SK-N-SH (cell line): ENCODE measurements at regions not wholly inside any gene's neighbourhood (a gene's known extent, or its start where the extent isn't known, plus 50 kb on each side); places are given as distances from the start of the nearest gene placed in this dataset.

Experiments
- CTCF ChIA-PET: fragments of 300-600, 350-600 bp; formaldehyde crosslinking; extraction: SDS; loops from one replicate; lab custom pipeline; 2021; lab: Yijun Ruan, JAX
- POLR2A ChIA-PET: fragments of 350-600 bp; sonication (Branson Sonifier 250); formaldehyde crosslinking; extraction: SDS; loops from one replicate; lab custom pipeline; 2020; ENCODE audit warnings: antibody characterized with exemption, inconsistent platforms; lab: Yijun Ruan, JAX
- DNase-seq: peaks from one replicate; pipeline ENCODE4 v3.0.0; 2012
- H2AFZ ChIP-seq: fragments of 200-600 bp; sonication (generic); 2 replicates; pipeline ENCODE4 v1.8.1; 2016; ENCODE audit warnings: antibody characterized with exemption, mild to moderate bottlenecking, low read depth
- H3F3A ChIP-seq: fragments of 200-600 bp; sonication (generic); replicated peaks from 2 replicates; pipeline ENCODE3; 2016; ENCODE audit warnings: antibody characterized with exemption, mild to moderate bottlenecking; ENCODE audit not compliant: insufficient read depth
- H3K27ac ChIP-seq, 2 experiments: fragments of 200-500 bp in 1 of 2; fragments of 200-600 bp in 1 of 2; sonication (Bioruptor generic) in 1 of 2; sonication (generic), shearing (Covaris generic) in 1 of 2; 2 replicates each; pipeline versions ENCODE4 v1.5.1 to v1.6.1; 2014 to 2016; ENCODE audit warnings: low read depth in 2 of 2, inconsistent platforms in 1 of 2, low read length in 1 of 2, mild to moderate bottlenecking in 1 of 2, mixed read lengths in 1 of 2
- H3K27me3 ChIP-seq: fragments of 200-600 bp; sonication (generic), shearing (Covaris generic); 2 replicates; pipeline ENCODE4 v1.6.1; 2016; ENCODE audit warnings: mixed run types; ENCODE audit not compliant: insufficient read depth
- H3K36me3 ChIP-seq, 2 experiments: fragments of 200-500 bp in 1 of 2; fragments of 200-600 bp in 1 of 2; sonication (Bioruptor generic) in 1 of 2; sonication (generic) in 1 of 2; replicated peaks in 1 of 2; 2 replicates each; pipeline versions ENCODE3 to v1.5.1; 2014 to 2016; ENCODE audit warnings: low read length in 1 of 2, mild to moderate bottlenecking in 1 of 2; ENCODE audit not compliant: insufficient read depth in 2 of 2, control insufficient read depth in 1 of 2
- H3K4me1 ChIP-seq, 2 experiments: fragments of 200-500 bp in 1 of 2; fragments of 200-600 bp in 1 of 2; sonication (Bioruptor generic) in 1 of 2; sonication (generic), shearing (Covaris generic) in 1 of 2; 2 replicates each; pipeline versions ENCODE4 v1.5.1 to v1.6.1; 2014 to 2016; ENCODE audit warnings: low read depth in 1 of 2, low read length in 1 of 2, mixed run types in 1 of 2; ENCODE audit not compliant: insufficient read depth in 2 of 2, control insufficient read depth in 1 of 2
- H3K4me2 ChIP-seq: fragments of 200-600 bp; sonication (generic), shearing (Covaris generic); 2 replicates; pipeline ENCODE4 v1.6.1; 2017; ENCODE audit warnings: mixed run types
- H3K4me3 ChIP-seq, 2 experiments: fragments of 200-500 bp in 1 of 2; fragments of 200-600 bp in 1 of 2; sonication (Bioruptor generic) in 1 of 2; sonication (generic), shearing (Covaris generic) in 1 of 2; 2 replicates each; pipeline versions ENCODE4 v1.5.1 to v1.8.1; 2014 to 2016; ENCODE audit warnings: low read depth in 2 of 2, inconsistent platforms in 1 of 2, low read length in 1 of 2, mild to moderate bottlenecking in 1 of 2, mixed read lengths in 1 of 2, moderate library complexity in 1 of 2
- H3K79me2 ChIP-seq: fragments of 200-600 bp; sonication (generic); 2 replicates; pipeline ENCODE4 v1.8.1; 2017; ENCODE audit warnings: mild to moderate bottlenecking; ENCODE audit not compliant: insufficient read depth
- H3K9ac ChIP-seq: fragments of 200-600 bp; sonication (generic); 2 replicates; pipeline ENCODE4 v1.6.1; 2017; ENCODE audit warnings: mixed run types
- H3K9me2 ChIP-seq: fragments of 200-600 bp; sonication (generic); 2 replicates; pipeline ENCODE4 v1.6.1; 2017; ENCODE audit warnings: mixed run types
- H3K9me3 ChIP-seq: fragments of 200-600 bp; sonication (generic); 2 replicates; pipeline ENCODE4 v1.6.1; 2017; ENCODE audit warnings: mixed run types, mild to moderate bottlenecking, moderate library complexity
- H4K20me1 ChIP-seq: fragments of 200-600 bp; sonication (generic); 2 replicates; pipeline ENCODE4 v1.6.1; 2017; ENCODE audit warnings: mild to moderate bottlenecking, mixed run types; ENCODE audit not compliant: insufficient read depth
- EP300 ChIP-seq, 2 experiments: IDR thresholded peaks; 2 replicates each; pipeline versions ENCODE4 v1.4.0 to v1.6.1; 2012; ENCODE audit warnings: borderline replicate concordance in 1 of 2, low read depth in 1 of 2, low read length in 1 of 2
- FOSL2 ChIP-seq: IDR thresholded peaks from 2 replicates; pipeline ENCODE4 v1.4.0; 2012; ENCODE audit warnings: low read depth, mild to moderate bottlenecking, moderate library complexity, borderline replicate concordance
- FOXM1 ChIP-seq: IDR thresholded peaks from 2 replicates; pipeline ENCODE4 v1.4.0; 2012; ENCODE audit warnings: low read depth, mild to moderate bottlenecking
- GATA2 ChIP-seq: sonication (generic); formaldehyde crosslinking; IDR thresholded peaks from 2 replicates; pipeline ENCODE4 v1.5.0; 2020; ENCODE audit warnings: mild to moderate bottlenecking, missing genetic modification reagents
- MXI1 ChIP-seq: IDR thresholded peaks from 2 replicates; pipeline ENCODE4 v1.6.1; 2012; ENCODE audit warnings: mild to moderate bottlenecking, low read depth, low read length, improper control_type of control experiment
- POLR2AphosphoS5 ChIP-seq: IDR thresholded peaks from 2 replicates; pipeline ENCODE4 v1.6.1; 2012; ENCODE audit warnings: low read depth, low read length
- RXRA ChIP-seq: IDR thresholded peaks from 2 replicates; pipeline ENCODE4 v1.4.0; 2012; ENCODE audit warnings: low read depth, mild to moderate bottlenecking, borderline replicate concordance
- SIN3A ChIP-seq: IDR thresholded peaks from 2 replicates; pipeline ENCODE4 v1.6.1; 2012; ENCODE audit warnings: low read depth, mild to moderate bottlenecking, low read length, moderate library complexity, borderline replicate concordance
- WGBS: methylation state at CpG from one replicate; pipeline ENCODE4 v1.1.6; 2017; ENCODE audit warnings: low lambda C conversion rate; 5-methylcytosine and 5-hydroxymethylcytosine counted together
- TF ChIP-seq, protein P1 (sequence below): IDR thresholded peaks from 2 replicates; pipeline ENCODE4 v1.6.1; 2012; ENCODE audit warnings: mild to moderate bottlenecking, low read depth, low read length, moderate library complexity
- TF ChIP-seq, protein P2 (sequence below): IDR thresholded peaks from 2 replicates; pipeline ENCODE4 v1.4.0; 2012; ENCODE audit warnings: low read depth, borderline replicate concordance
- TF ChIP-seq, protein P3 (sequence below): fragments of 150-350 bp; IDR thresholded peaks from 2 replicates; pipeline ENCODE4 v1.6.1; 2016; ENCODE audit warnings: mild to moderate bottlenecking, low read depth, low read length
- TF ChIP-seq, protein P4 (sequence below): fragments of 200-600 bp; sonication (generic); IDR thresholded peaks from 2 replicates; pipeline ENCODE4 v1.6.1; 2017; ENCODE audit warnings: antibody characterized with exemption, mild to moderate bottlenecking, moderate library complexity

DNA sequence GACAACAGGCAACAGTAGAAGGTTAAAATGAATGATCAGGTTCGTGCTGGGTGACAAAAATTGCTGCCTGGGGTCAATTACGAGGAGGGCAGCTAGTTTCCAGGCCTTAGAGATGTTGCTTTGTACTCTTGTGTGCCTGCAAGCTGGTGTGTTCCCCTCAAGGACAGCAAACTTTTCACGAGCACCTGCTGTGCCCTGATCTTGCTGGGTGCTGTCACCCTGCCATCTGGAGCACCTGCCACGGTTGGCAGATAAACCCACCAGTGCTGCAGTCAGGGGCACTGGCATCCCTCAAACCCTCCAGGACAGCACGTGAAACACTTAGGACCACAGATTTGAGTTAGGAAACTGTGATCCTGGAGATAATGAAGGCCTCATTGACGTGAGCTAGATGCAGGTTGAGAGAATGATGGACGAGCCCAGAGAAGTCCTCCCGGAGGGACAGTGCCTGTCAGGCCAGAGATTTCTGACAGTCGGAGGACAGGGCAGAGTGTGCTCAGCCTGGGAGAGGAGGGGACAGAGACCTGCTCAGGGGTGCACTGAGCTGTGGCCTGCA lies 104.3 kb upstream of the RAB12 start:
- ChIA-PET CTCF (interaction anchor here (2.5 kb wide), 1 partner anchor 25 kb away, joined by 7 read pairs; no protein-coding TSS in a partner anchor), POLR2A (no interaction called here)
- no peak overlapping the region for H2AFZ ChIP-seq
- no peaks in the 10 kb centered on the region for H3F3A ChIP-seq
- peaks cover 0 to 17% of the 10 kb centered on the region in 2 experiments; a peak in 1 of 4 replicates for H3K4me1 ChIP-seq
- H3K79me2 ChIP-seq: no peaks in the 10 kb centered on the region
- WGBS: 20% methylated on average over 8 of the region's 9 CpGs
- no peaks in the 10 kb centered on the region for H4K20me1 ChIP-seq
- no peak overlapping the region; a peak in 1 of 4 replicates for H3K27ac ChIP-seq
- TF ChIP-seq FOXM1 (no peak), RXRA (no peak), GATA2 (CRISPR knock-in tag) (peak; percentile 77)
- TF ChIP-seq, protein P1, sequence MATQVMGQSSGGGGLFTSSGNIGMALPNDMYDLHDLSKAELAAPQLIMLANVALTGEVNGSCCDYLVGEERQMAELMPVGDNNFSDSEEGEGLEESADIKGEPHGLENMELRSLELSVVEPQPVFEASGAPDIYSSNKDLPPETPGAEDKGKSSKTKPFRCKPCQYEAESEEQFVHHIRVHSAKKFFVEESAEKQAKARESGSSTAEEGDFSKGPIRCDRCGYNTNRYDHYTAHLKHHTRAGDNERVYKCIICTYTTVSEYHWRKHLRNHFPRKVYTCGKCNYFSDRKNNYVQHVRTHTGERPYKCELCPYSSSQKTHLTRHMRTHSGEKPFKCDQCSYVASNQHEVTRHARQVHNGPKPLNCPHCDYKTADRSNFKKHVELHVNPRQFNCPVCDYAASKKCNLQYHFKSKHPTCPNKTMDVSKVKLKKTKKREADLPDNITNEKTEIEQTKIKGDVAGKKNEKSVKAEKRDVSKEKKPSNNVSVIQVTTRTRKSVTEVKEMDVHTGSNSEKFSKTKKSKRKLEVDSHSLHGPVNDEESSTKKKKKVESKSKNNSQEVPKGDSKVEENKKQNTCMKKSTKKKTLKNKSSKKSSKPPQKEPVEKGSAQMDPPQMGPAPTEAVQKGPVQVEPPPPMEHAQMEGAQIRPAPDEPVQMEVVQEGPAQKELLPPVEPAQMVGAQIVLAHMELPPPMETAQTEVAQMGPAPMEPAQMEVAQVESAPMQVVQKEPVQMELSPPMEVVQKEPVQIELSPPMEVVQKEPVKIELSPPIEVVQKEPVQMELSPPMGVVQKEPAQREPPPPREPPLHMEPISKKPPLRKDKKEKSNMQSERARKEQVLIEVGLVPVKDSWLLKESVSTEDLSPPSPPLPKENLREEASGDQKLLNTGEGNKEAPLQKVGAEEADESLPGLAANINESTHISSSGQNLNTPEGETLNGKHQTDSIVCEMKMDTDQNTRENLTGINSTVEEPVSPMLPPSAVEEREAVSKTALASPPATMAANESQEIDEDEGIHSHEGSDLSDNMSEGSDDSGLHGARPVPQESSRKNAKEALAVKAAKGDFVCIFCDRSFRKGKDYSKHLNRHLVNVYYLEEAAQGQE: no peak
- H3K4me3 ChIP-seq: no peak overlapping the region
- no peaks in the 10 kb centered on the region for H3K9me2 ChIP-seq
- H3K9me3 ChIP-seq: no peaks in the 10 kb centered on the region
- no peaks in the 10 kb centered on the region for H3K36me3 ChIP-seq
- H3K4me2 ChIP-seq: no peak overlapping the region
- H3K27me3 ChIP-seq: no peaks in the 10 kb centered on the region
- peak; percentile 17 for DNase-seq
- H3K9ac ChIP-seq: no peak overlapping the region

DNA sequence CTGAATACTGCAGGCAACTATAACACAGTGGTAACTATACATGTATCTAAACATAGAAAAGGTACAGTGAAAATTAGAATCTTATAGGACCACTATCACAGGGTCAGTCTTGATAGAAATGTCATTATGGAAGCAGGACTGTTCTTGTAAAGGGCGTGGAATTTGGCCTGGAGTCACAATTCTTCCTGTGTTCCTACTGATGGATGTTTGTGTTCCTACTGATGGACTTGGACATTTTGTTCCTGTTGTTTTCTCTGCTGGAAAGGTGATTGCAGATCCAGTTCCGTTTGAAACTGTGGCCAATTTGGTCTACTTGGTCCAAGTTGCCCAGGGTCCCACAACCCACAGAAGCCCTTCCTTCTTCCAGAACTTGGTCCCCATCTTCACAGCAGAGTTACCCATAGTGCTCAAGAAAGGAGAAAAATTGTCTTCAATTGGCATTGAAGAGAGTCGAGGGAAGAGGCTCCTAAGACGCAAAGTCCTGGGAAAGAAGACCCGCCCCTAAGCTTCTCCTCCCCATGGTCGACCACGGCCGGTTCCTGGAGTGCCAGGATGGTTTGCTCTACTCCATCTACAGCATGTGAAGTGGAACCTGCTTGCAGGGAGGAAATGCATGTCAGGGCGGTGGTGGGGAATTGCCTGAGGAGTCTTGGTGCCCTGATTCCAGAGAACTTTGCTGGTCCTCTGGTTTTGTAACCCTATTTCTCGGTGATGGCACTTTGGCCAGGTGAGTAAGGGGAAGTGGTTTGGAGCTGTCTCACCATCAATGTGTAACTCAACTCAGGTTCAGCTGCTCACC lies 102.8 kb upstream of the RAB12 start:
- Histone ChIP-seq H3K27ac (no peak overlapping the region), H3F3A (no peaks in the 10 kb centered on the region), H3K4me1 (peaks cover 0 to 12% of the 10 kb centered on the region in 2 experiments; a peak in 1 of 4 replicates), H3K9me3 (no peaks in the 10 kb centered on the region), H3K9me2 (no peaks in the 10 kb centered on the region), H4K20me1 (no peaks in the 10 kb centered on the region), H3K79me2 (no peaks in the 10 kb centered on the region), H3K36me3 (no peaks in the 10 kb centered on the region), H3K27me3 (no peaks in the 10 kb centered on the region), H3K9ac (no peak overlapping the region), H2AFZ (no peak overlapping the region), H3K4me2 (no peak overlapping the region), H3K4me3 (no peak overlapping the region)
- no peak for DNase-seq
- CTCF ChIA-PET: interaction anchor here (1.7 to 2.5 kb wide), 2 partner anchors 10 to 26 kb away, joined by 4 to 7 read pairs; no protein-coding TSS in a partner anchor
- 51% methylated on average over 10 of the region's 10 CpGs for WGBS
- POLR2A ChIA-PET: no interaction called here
- TF ChIP-seq EP300 (IDR thresholded peaks at IDR 0.05; ENCODE audit: borderline replicate concordance in 1 of 2, low read depth in 1 of 2, low read length in 1 of 2): no peak
- TF ChIP-seq, protein P1: no peak
- TF ChIP-seq FOSL2: no peak
- TF ChIP-seq, protein P2, sequence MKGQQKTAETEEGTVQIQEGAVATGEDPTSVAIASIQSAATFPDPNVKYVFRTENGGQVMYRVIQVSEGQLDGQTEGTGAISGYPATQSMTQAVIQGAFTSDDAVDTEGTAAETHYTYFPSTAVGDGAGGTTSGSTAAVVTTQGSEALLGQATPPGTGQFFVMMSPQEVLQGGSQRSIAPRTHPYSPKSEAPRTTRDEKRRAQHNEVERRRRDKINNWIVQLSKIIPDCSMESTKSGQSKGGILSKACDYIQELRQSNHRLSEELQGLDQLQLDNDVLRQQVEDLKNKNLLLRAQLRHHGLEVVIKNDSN: no peak
- TF ChIP-seq, protein P3, sequence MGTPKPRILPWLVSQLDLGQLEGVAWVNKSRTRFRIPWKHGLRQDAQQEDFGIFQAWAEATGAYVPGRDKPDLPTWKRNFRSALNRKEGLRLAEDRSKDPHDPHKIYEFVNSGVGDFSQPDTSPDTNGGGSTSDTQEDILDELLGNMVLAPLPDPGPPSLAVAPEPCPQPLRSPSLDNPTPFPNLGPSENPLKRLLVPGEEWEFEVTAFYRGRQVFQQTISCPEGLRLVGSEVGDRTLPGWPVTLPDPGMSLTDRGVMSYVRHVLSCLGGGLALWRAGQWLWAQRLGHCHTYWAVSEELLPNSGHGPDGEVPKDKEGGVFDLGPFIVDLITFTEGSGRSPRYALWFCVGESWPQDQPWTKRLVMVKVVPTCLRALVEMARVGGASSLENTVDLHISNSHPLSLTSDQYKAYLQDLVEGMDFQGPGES: no peak
- TF ChIP-seq RXRA: no peak
- no peak for TF ChIP-seq SIN3A
- TF ChIP-seq, protein P4, sequence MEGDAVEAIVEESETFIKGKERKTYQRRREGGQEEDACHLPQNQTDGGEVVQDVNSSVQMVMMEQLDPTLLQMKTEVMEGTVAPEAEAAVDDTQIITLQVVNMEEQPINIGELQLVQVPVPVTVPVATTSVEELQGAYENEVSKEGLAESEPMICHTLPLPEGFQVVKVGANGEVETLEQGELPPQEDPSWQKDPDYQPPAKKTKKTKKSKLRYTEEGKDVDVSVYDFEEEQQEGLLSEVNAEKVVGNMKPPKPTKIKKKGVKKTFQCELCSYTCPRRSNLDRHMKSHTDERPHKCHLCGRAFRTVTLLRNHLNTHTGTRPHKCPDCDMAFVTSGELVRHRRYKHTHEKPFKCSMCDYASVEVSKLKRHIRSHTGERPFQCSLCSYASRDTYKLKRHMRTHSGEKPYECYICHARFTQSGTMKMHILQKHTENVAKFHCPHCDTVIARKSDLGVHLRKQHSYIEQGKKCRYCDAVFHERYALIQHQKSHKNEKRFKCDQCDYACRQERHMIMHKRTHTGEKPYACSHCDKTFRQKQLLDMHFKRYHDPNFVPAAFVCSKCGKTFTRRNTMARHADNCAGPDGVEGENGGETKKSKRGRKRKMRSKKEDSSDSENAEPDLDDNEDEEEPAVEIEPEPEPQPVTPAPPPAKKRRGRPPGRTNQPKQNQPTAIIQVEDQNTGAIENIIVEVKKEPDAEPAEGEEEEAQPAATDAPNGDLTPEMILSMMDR: no peak
- no peak for TF ChIP-seq POLR2AphosphoS5
- TF ChIP-seq MXI1: no peak
